Stimulated activated CD4-positive, alpha-beta T cell treated with anti-CD3 and anti-CD28 coated beads, Interleukin-4, amount 100 ng/mL, for 48 hours (primary cell): ENCODE measurements at regions not wholly inside any gene's neighbourhood (a gene's known extent, or its start where the extent isn't known, plus 50 kb on each side); places are given as distances from the start of the nearest gene placed in this dataset.
"Not testable (repeated sequence)": the region's sequence is repeated elsewhere in the genome, so short reads cannot be mapped to it uniquely, and the experiment has no call there.

Experiments
- DNase-seq, 2 donors: peaks; one replicate each; pipeline ENCODE4 v3.0.0-alpha.2; 2020; ENCODE audit warnings: low read depth in 2 of 2

GRCh38 chr6:19603721-19604120, 233.4 kb upstream of the ID4 start:
- no peak for DNase-seq

GRCh38 chr6:19605624-19606023, 231.5 kb upstream of the ID4 start:
- no peak for DNase-seq

- no peak for DNase-seq
Observed at GRCh38 chr6:19608546-19608945, 228.6 kb upstream of the ID4 start.

- DNase-seq: no peak
Observed at GRCh38 chr6:19609972-19610641, 227.1 kb upstream of the ID4 start.

GRCh38 chr6:19612672-19613466, 224.3 kb upstream of the ID4 start:
- not testable (repeated sequence) for DNase-seq

GRCh38 chr6:19613678-19614077, 223.5 kb upstream of the ID4 start:
- no peak for DNase-seq

GRCh38 chr6:19616022-19616421, 221.1 kb upstream of the ID4 start:
- DNase-seq: no peak

GRCh38 chr6:19632230-19632629, 204.9 kb upstream of the ID4 start:
- no peak for DNase-seq

GRCh38 chr6:19632786-19633185, 204.4 kb upstream of the ID4 start:
- no peak for DNase-seq

- no peak for DNase-seq
Observed at GRCh38 chr6:19635728-19636127, 201.4 kb upstream of the ID4 start.

- no peak for DNase-seq
Observed at GRCh38 chr6:19637010-19637409, 200.2 kb upstream of the ID4 start.

- DNase-seq: no peak
Observed at GRCh38 chr6:19638931-19639330, 198.2 kb upstream of the ID4 start.

- DNase-seq: no peak
Observed at GRCh38 chr6:19643287-19643686, 193.9 kb upstream of the ID4 start.

- no peak for DNase-seq
Observed at GRCh38 chr6:19643713-19644112, 193.5 kb upstream of the ID4 start.

- no peak for DNase-seq
Observed at GRCh38 chr6:19655744-19656143, 181.4 kb upstream of the ID4 start.

GRCh38 chr6:19660123-19660910, 176.9 kb upstream of the ID4 start:
- no peak for DNase-seq

GRCh38 chr6:19662911-19663310, 174.3 kb upstream of the ID4 start:
- DNase-seq: no peak

GRCh38 chr6:19663479-19663878, 173.7 kb upstream of the ID4 start:
- no peak for DNase-seq

GRCh38 chr6:19664050-19664449, 173.1 kb upstream of the ID4 start:
- no peak for DNase-seq

- no peak for DNase-seq
Observed at GRCh38 chr6:19664878-19665612, 172.1 kb upstream of the ID4 start.

- DNase-seq: no peak
Observed at GRCh38 chr6:19665613-19665909, 171.6 kb upstream of the ID4 start.

GRCh38 chr6:19668710-19669109, 168.5 kb upstream of the ID4 start:
- no peak for DNase-seq
